ENCODE measurements at regions not wholly inside any gene's neighbourhood (a gene's known extent, or its start where the extent isn't known, plus 50 kb on each side); places are given as distances from the start of the nearest gene placed in this dataset.

GRCh38 chr1:208644401-208645160 lies 400.4 kb upstream of the PLXNA2 start:
- H3K27ac ChIP-seq (ENCODE audit: low read depth, low read length, poor library complexity, severe bottlenecking): no peak overlapping the region
- CTCF ChIA-PET (ENCODE audit: unreplicated experiment): no interaction called here
- no peaks in the 10 kb centered on the region for H4K20me1 ChIP-seq (ENCODE audit: insufficient read depth, low read length)
- BruUV-seq (replicated peaks): no TSS peak
- H3K4me3 ChIP-seq (ENCODE audit: low read depth, low read length, poor library complexity, severe bottlenecking): no peak overlapping the region
- no peak overlapping the region for H2AFZ ChIP-seq (ENCODE audit: low read length)
- H3K9me3 ChIP-seq (ENCODE audit: low read length): no peaks in the 10 kb centered on the region
- no peaks in the 10 kb centered on the region for H3K9me2 ChIP-seq (ENCODE audit: insufficient read depth, low read length)
- H3K79me2 ChIP-seq (ENCODE audit: insufficient read depth, low read depth, low read length): no peaks in the 10 kb centered on the region
- no peak for DNase-seq (ENCODE audit: low spot score)
- intact Hi-C loops (cut with micrococcal nuclease; ENCODE audit: unreplicated experiment): no loop called here
- POLR2A ChIA-PET: no interaction called here
- H3K36me3 ChIP-seq (ENCODE audit: insufficient read depth, low read length): no peaks in the 10 kb centered on the region
- no peaks in the 10 kb centered on the region for H3K4me1 ChIP-seq (ENCODE audit: insufficient read depth, low read length, poor library complexity, severe bottlenecking)
- no peak for TF ChIP-seq EZH2phosphoT487 (IDR thresholded peaks at IDR 0.05; ENCODE audit: borderline replicate concordance, low read depth, low read length)
- no peak for TF ChIP-seq CTCF (conservative IDR thresholded peaks at IDR 0.05; ENCODE audit: low read length)
- H3K4me2 ChIP-seq (ENCODE audit: low read length): no peak overlapping the region

- intact Hi-C loops (cut with micrococcal nuclease; ENCODE audit: unreplicated experiment): no loop called here
- no peaks in the 10 kb centered on the region for H3K36me3 ChIP-seq (ENCODE audit: insufficient read depth, low read length)
- no peak overlapping the region for H2AFZ ChIP-seq (ENCODE audit: low read length)
- H3K9me2 ChIP-seq (ENCODE audit: insufficient read depth, low read length): no peaks in the 10 kb centered on the region
- H3K4me3 ChIP-seq (ENCODE audit: low read depth, low read length, poor library complexity, severe bottlenecking): no peak overlapping the region
- no TSS peak for BruUV-seq (replicated peaks)
- H3K4me2 ChIP-seq (ENCODE audit: low read length): no peak overlapping the region
- no peak overlapping the region for H3K27ac ChIP-seq (ENCODE audit: low read depth, low read length, poor library complexity, severe bottlenecking)
- H3K79me2 ChIP-seq (ENCODE audit: insufficient read depth, low read depth, low read length): no peaks in the 10 kb centered on the region
- ChIA-PET POLR2A (interaction anchor here (0.6 kb wide), 1 partner anchor 376 kb away, joined by 5 read pairs; no protein-coding TSS in a partner anchor), CTCF (ENCODE audit: unreplicated experiment) (no interaction called here)
- no peaks in the 10 kb centered on the region for H4K20me1 ChIP-seq (ENCODE audit: insufficient read depth, low read length)
- TF ChIP-seq EZH2phosphoT487 (IDR thresholded peaks at IDR 0.05; ENCODE audit: borderline replicate concordance, low read depth, low read length): no peak
- TF ChIP-seq CTCF (conservative IDR thresholded peaks at IDR 0.05; ENCODE audit: low read length): no peak
- H3K9me3 ChIP-seq (ENCODE audit: low read length): no peaks in the 10 kb centered on the region
- no peaks in the 10 kb centered on the region for H3K4me1 ChIP-seq (ENCODE audit: insufficient read depth, low read length, poor library complexity, severe bottlenecking)
- DNase-seq (ENCODE audit: low spot score): no peak
Measured at GRCh38 chr1:208646431-208646830, 402.2 kb upstream of the PLXNA2 start.

GRCh38 chr1:208648146-208648545 lies 404.0 kb upstream of the PLXNA2 start:
- no peak overlapping the region for H3K4me3 ChIP-seq (ENCODE audit: low read depth, low read length, poor library complexity, severe bottlenecking)
- no peak for DNase-seq (ENCODE audit: low spot score)
- BruUV-seq (replicated peaks): no TSS peak
- H3K36me3 ChIP-seq (ENCODE audit: insufficient read depth, low read length): no peaks in the 10 kb centered on the region
- CTCF ChIA-PET (ENCODE audit: unreplicated experiment): no interaction called here
- no peaks in the 10 kb centered on the region for H3K9me3 ChIP-seq (ENCODE audit: low read length)
- no peak overlapping the region for H3K4me2 ChIP-seq (ENCODE audit: low read length)
- intact Hi-C loops (cut with micrococcal nuclease; ENCODE audit: unreplicated experiment): no loop called here
- no peaks in the 10 kb centered on the region for H4K20me1 ChIP-seq (ENCODE audit: insufficient read depth, low read length)
- H3K4me1 ChIP-seq (ENCODE audit: insufficient read depth, low read length, poor library complexity, severe bottlenecking): no peaks in the 10 kb centered on the region
- POLR2A ChIA-PET: no interaction called here
- TF ChIP-seq CTCF (conservative IDR thresholded peaks at IDR 0.05; ENCODE audit: low read length) (no peak), EZH2phosphoT487 (IDR thresholded peaks at IDR 0.05; ENCODE audit: borderline replicate concordance, low read depth, low read length) (no peak)
- H3K9me2 ChIP-seq (ENCODE audit: insufficient read depth, low read length): no peaks in the 10 kb centered on the region
- H3K27ac ChIP-seq (ENCODE audit: low read depth, low read length, poor library complexity, severe bottlenecking): no peak overlapping the region
- no peaks in the 10 kb centered on the region for H3K79me2 ChIP-seq (ENCODE audit: insufficient read depth, low read depth, low read length)
- H2AFZ ChIP-seq (ENCODE audit: low read length): no peak overlapping the region
